ENCODE measurements at regions not wholly inside any gene's neighbourhood (a gene's known extent, or its start where the extent isn't known, plus 50 kb on each side); places are given as distances from the start of the nearest gene placed in this dataset.

DNA sequence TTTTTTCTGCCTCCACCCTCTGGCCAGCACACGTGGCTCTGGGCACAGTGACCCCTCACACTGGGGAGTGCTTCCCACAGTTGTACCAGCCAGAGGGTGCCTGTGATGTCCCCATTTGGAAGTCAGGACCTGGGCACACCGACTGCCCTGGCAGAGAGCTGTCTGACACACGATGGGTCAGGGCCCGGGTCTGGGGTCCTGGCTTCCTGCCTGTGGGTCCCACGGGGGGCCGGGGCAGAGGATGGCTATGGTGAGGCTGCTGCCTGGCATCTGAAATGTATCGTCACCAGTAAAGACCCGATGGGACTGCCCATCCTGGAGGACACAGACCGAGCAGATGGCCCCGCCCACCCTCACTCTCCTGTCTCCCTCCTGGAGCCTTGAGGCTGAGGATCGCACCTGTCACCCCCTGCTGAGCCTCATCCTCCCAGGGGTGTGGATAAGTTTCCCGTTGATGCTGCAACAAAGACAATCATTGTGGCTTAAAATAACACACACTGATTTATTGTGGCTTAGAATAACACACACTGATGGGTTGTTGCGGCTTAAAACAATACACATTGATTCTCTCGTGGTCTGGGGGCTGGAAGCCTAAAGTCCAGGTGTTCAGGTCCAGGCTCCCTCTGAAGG, 88.8 kb upstream of the TTC34 start:
- H3K36me3 Mint-ChIP-seq (ENCODE audit: low read depth) = no peaks in the 10 kb centered on the region
- H3K27me3 Mint-ChIP-seq (ENCODE audit: low read depth) = no peaks in the 10 kb centered on the region
- no peaks in the 10 kb centered on the region for H3K9me3 Mint-ChIP-seq
- no peak overlapping the region for H3K4me3 Mint-ChIP-seq
- no peak overlapping the region for H3K27ac Mint-ChIP-seq
- H3K4me1 Mint-ChIP-seq (ENCODE audit: low read depth) = no peaks in the 10 kb centered on the region

DNA sequence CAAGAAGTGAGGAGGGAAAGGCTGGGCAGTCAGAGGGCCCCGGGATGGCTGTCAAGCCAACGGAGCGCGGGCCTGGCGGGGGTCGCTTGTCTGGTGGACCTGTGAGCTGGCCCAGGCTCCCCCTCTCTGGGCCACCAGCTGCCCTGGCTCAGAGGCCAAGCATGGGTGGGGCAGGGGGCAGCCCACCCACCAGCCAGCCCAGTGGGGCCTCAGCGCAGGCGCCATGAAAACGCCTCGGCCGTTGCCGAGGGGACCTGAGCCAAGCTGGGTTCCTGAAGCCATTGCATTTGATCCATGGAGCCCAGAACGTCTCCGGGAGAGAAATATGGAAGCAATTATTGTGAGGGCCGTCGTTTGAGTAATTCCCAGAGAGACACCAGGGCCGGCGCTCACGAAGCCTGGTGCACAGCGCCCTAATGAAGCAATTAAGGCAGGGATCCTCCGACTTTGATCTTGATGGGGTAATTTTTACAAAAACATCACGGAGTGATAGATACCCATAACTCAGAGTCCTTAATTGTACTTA, 90.5 kb upstream of the TTC34 start:
- H3K27ac Mint-ChIP-seq = no peak overlapping the region
- no peak overlapping the region for H3K4me3 Mint-ChIP-seq
- no peaks in the 10 kb centered on the region for H3K4me1 Mint-ChIP-seq (ENCODE audit: low read depth)
- peaks cover 9% of the 10 kb centered on the region for H3K9me3 Mint-ChIP-seq
- H3K27me3 Mint-ChIP-seq (ENCODE audit: low read depth) = no peaks in the 10 kb centered on the region
- H3K36me3 Mint-ChIP-seq (ENCODE audit: low read depth) = no peaks in the 10 kb centered on the region

DNA sequence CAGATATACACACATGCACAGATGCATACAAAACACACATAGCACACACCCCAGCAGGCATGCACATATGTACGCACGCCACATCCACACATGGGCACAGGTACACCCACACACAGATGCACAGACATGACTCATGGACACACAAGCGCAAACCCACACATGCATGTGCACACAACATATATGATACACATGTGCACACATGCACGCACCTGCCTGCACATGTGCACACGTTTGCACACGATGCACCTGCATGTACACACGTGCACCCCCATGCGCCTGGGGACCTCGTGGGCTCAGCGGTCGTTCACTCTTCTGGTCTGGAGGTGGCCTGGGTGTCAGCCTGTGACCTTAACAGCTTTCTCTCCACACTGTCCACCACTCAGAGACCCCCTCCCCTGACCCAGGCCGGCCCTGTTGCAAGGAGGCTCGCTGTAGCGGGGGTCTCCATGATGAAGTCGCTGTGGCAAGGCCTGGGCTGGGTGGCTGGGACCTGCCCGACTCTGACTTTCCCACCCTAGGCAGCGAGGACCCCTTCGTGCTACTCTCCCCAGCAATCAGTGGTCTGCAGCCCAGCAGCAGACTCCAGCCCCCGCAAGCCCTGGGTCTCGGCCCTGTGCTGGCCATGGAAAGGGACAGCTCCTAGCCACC, 92.1 kb upstream of the TTC34 start:
- Mint-ChIP-seq H3K4me1 (ENCODE audit: low read depth) (no peaks in the 10 kb centered on the region), H3K4me3 (no peak overlapping the region), H3K36me3 (ENCODE audit: low read depth) (no peaks in the 10 kb centered on the region), H3K9me3 (peaks cover 13% of the 10 kb centered on the region), H3K27me3 (ENCODE audit: low read depth) (no peaks in the 10 kb centered on the region), H3K27ac (no peak overlapping the region)

GRCh38 chr1:2894381-2895041, 93.0 kb upstream of the TTC34 start:
- no peak overlapping the region for H3K27ac Mint-ChIP-seq
- H3K27me3 Mint-ChIP-seq (ENCODE audit: low read depth) = no peaks in the 10 kb centered on the region
- no peaks in the 10 kb centered on the region for H3K4me1 Mint-ChIP-seq (ENCODE audit: low read depth)
- H3K9me3 Mint-ChIP-seq = peaks cover 13% of the 10 kb centered on the region
- no peaks in the 10 kb centered on the region for H3K36me3 Mint-ChIP-seq (ENCODE audit: low read depth)
- no peak overlapping the region for H3K4me3 Mint-ChIP-seq

- H3K9me3 Mint-ChIP-seq = peaks cover 13% of the 10 kb centered on the region
- no peak overlapping the region for H3K27ac Mint-ChIP-seq
- no peaks in the 10 kb centered on the region for H3K36me3 Mint-ChIP-seq (ENCODE audit: low read depth)
- H3K27me3 Mint-ChIP-seq (ENCODE audit: low read depth) = no peaks in the 10 kb centered on the region
- H3K4me3 Mint-ChIP-seq = no peak overlapping the region
- H3K4me1 Mint-ChIP-seq (ENCODE audit: low read depth) = no peaks in the 10 kb centered on the region
These were observed 95.3 kb upstream of the TTC34 start for GRCh38 chr1:2896824-2897223.

- Mint-ChIP-seq H3K27ac (no peak overlapping the region), H3K4me3 (no peak overlapping the region), H3K27me3 (ENCODE audit: low read depth) (no peaks in the 10 kb centered on the region), H3K36me3 (ENCODE audit: low read depth) (no peaks in the 10 kb centered on the region), H3K9me3 (no peaks in the 10 kb centered on the region), H3K4me1 (ENCODE audit: low read depth) (no peaks in the 10 kb centered on the region)
These were observed 101.7 kb upstream of the TTC34 start for GRCh38 chr1:2903226-2903625.

DNA sequence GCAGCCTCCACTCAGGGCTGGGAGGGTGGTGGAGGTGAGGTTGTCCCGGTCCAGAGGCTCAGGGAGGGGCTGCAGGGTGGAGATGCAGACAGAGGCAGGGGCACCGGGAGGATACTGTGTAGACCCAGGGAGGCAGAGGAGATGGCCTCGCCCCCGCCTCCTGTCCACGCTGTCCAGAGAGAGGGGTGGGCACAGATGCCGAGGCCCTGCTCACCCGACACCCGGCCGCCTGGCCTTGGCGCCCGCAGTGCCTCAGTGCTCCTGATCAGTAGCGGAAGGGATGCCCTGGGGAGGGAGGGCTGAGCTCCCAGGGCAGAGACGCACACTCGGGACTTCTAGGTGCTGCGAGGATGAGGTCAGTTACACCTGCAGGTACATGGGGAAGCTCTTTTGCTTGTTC, 102.7 kb upstream of the TTC34 start:
- H3K4me1 Mint-ChIP-seq (ENCODE audit: low read depth) = no peaks in the 10 kb centered on the region
- H3K27ac Mint-ChIP-seq = no peak overlapping the region
- H3K4me3 Mint-ChIP-seq = no peak overlapping the region
- no peaks in the 10 kb centered on the region for H3K9me3 Mint-ChIP-seq
- no peaks in the 10 kb centered on the region for H3K36me3 Mint-ChIP-seq (ENCODE audit: low read depth)
- H3K27me3 Mint-ChIP-seq (ENCODE audit: low read depth) = no peaks in the 10 kb centered on the region

GRCh38 chr1:2905356-2905755, 103.9 kb upstream of the TTC34 start:
- no peak overlapping the region for H3K4me3 Mint-ChIP-seq
- H3K4me1 Mint-ChIP-seq (ENCODE audit: low read depth) = no peaks in the 10 kb centered on the region
- H3K27ac Mint-ChIP-seq = no peak overlapping the region
- no peaks in the 10 kb centered on the region for H3K36me3 Mint-ChIP-seq (ENCODE audit: low read depth)
- H3K9me3 Mint-ChIP-seq = no peaks in the 10 kb centered on the region
- no peaks in the 10 kb centered on the region for H3K27me3 Mint-ChIP-seq (ENCODE audit: low read depth)

DNA sequence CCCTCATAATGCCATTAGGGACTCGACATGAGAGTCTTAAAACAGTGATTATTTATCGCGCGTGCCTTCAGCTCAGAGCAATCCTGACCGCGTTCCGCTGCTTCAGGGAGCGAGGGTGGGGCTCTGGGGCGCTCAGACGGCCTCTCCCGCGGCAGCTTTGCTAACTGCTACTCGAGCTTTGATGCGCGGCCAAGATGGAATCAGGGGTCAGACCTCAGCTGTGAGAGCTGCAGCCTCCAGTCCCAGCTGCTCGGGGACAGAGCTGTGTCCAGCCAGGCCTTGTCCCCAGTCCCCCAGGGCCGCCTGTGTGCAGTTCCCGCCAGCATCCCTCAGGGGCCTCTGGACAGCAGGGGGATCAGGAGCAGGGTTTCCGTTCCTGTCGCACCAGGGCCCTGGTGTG, 104.6 kb upstream of the TTC34 start:
- no peak overlapping the region for H3K27ac Mint-ChIP-seq
- no peak overlapping the region for H3K4me3 Mint-ChIP-seq
- H3K36me3 Mint-ChIP-seq (ENCODE audit: low read depth) = no peaks in the 10 kb centered on the region
- H3K27me3 Mint-ChIP-seq (ENCODE audit: low read depth) = no peaks in the 10 kb centered on the region
- no peaks in the 10 kb centered on the region for H3K9me3 Mint-ChIP-seq
- H3K4me1 Mint-ChIP-seq (ENCODE audit: low read depth) = no peaks in the 10 kb centered on the region

DNA sequence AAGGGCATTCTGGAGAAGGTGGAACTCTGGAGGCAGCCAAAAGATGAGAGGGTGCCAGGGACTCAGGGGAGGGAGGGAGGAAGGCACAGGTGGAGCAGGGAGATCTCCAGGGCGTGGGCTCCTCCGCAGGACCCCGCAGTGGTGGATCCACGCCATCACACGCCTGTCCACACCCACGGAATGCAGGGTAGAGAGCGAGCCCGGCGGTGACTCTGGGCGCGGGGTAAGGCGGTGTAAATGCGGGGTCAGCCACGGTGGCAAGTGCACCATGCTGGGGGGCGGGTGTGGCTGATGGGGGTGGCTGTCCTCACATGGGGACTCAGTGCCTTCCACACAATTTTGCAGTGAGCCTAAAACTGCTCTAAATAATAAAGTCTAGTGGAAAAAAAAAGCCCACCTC, 105.1 kb upstream of the TTC34 start:
- Mint-ChIP-seq H3K4me3 (no peak overlapping the region), H3K4me1 (ENCODE audit: low read depth) (no peaks in the 10 kb centered on the region), H3K9me3 (no peaks in the 10 kb centered on the region), H3K27ac (no peak overlapping the region), H3K36me3 (ENCODE audit: low read depth) (no peaks in the 10 kb centered on the region), H3K27me3 (ENCODE audit: low read depth) (no peaks in the 10 kb centered on the region)

- Mint-ChIP-seq H3K4me3 (no peak overlapping the region), H3K9me3 (no peaks in the 10 kb centered on the region), H3K36me3 (ENCODE audit: low read depth) (no peaks in the 10 kb centered on the region), H3K4me1 (ENCODE audit: low read depth) (no peaks in the 10 kb centered on the region), H3K27ac (no peak overlapping the region), H3K27me3 (ENCODE audit: low read depth) (no peaks in the 10 kb centered on the region)
These were observed 105.6 kb upstream of the TTC34 start for GRCh38 chr1:2907051-2907450.

DNA sequence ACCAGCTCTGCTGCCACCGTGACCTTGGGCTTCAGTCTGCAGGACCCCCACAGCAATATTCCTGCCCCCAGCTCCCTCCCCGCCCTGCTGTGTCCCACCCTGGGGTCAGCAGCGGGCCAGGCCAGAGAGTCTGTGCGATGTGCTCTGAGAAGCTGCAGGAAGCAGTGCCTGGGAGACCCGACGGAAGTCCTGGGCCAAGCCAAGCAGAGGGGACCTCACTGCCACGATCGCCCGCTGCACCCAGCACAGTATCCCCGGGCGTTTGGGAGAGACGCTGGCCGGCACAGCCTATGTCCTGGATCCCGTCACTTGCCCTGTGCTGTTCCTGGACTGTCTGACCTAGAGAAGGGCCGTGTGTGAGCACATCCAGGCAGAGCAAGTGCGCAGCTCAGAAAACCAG, 106.6 kb upstream of the TTC34 start:
- no peak overlapping the region for H3K27ac Mint-ChIP-seq

DNA sequence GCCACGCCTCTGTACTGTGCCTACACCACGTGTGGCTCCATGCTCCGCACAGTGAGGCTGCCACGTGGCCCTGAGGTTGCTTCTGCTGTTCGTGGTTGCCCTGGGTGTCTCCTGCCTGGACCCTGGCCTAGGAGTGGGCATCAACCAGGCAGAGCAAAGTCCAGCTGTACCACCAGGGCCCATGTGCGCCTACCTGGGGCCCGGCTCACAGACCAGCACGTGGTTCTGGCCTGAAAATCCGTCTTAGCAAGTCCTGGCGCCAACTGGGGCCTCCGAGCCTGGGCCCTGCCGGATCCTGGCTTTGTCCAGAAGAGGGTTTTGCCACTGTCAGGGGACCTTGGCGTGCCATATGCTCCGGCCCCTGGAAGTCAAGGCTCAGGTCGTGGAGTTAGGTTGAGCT, 107.1 kb upstream of the TTC34 start:
- no peaks in the 10 kb centered on the region for H3K27me3 Mint-ChIP-seq (ENCODE audit: low read depth)
- no peak overlapping the region for H3K4me3 Mint-ChIP-seq
- no peaks in the 10 kb centered on the region for H3K9me3 Mint-ChIP-seq
- H3K27ac Mint-ChIP-seq = no peak overlapping the region
- H3K36me3 Mint-ChIP-seq (ENCODE audit: low read depth) = no peaks in the 10 kb centered on the region
- H3K4me1 Mint-ChIP-seq (ENCODE audit: low read depth) = no peaks in the 10 kb centered on the region

More for the DNA sequence above, 106.6 kb upstream of the TTC34 start:
- no peaks in the 10 kb centered on the region for H3K27me3 Mint-ChIP-seq (ENCODE audit: low read depth)
- no peaks in the 10 kb centered on the region for H3K9me3 Mint-ChIP-seq
- no peaks in the 10 kb centered on the region for H3K4me1 Mint-ChIP-seq (ENCODE audit: low read depth)
- no peaks in the 10 kb centered on the region for H3K36me3 Mint-ChIP-seq (ENCODE audit: low read depth)
- H3K4me3 Mint-ChIP-seq = no peak overlapping the region

- Mint-ChIP-seq H3K9me3 (no peaks in the 10 kb centered on the region), H3K27ac (no peak overlapping the region), H3K4me1 (ENCODE audit: low read depth) (no peaks in the 10 kb centered on the region), H3K36me3 (ENCODE audit: low read depth) (no peaks in the 10 kb centered on the region), H3K4me3 (no peak overlapping the region), H3K27me3 (ENCODE audit: low read depth) (no peaks in the 10 kb centered on the region)
These were observed 108.3 kb upstream of the TTC34 start for GRCh38 chr1:2909797-2910196.

- Mint-ChIP-seq H3K36me3 (ENCODE audit: low read depth) (no peaks in the 10 kb centered on the region), H3K27ac (no peak overlapping the region), H3K9me3 (no peaks in the 10 kb centered on the region), H3K4me3 (no peak overlapping the region), H3K4me1 (ENCODE audit: low read depth) (no peaks in the 10 kb centered on the region), H3K27me3 (ENCODE audit: low read depth) (no peaks in the 10 kb centered on the region)
These were observed 108.7 kb upstream of the TTC34 start for GRCh38 chr1:2910211-2910610.

All from T-helper 1 cell treated with Interleukin-12 subunit alpha and Interleukin-12 subunit beta and Interleukin-4 antibody, amounts not matched to agents 30 μg/mL and 1 μg/mL, for 36 hours (primary cell).